DND-41 (cell line): ENCODE measurements at regions not wholly inside any gene's neighbourhood (a gene's known extent, or its start where the extent isn't known, plus 50 kb on each side); places are given as distances from the start of the nearest gene placed in this dataset.

Source experiments
- ATAC-seq: fragments of 200-7000 bp; cut with Tn5 transposase; 3 replicates; pipeline ENCODE4 v1.9.1; 2021; ENCODE audit warnings: low read depth; ENCODE audit not compliant: insufficient read depth
- DNase-seq: peaks from one replicate; pipeline ENCODE4 v3.0.0-alpha.2; 2020
- H2AFZ ChIP-seq: 2 replicates; pipeline ENCODE4 v1.6.0; 2012; ENCODE audit warnings: low read depth, low read length
- H3K27ac ChIP-seq: 2 replicates; pipeline ENCODE4 v1.5.1; 2012; ENCODE audit warnings: low read length, inconsistent platforms
- H3K27me3 ChIP-seq: fragments of 200-600 bp; sonication (generic); 2 replicates; pipeline ENCODE4 v1.6.0; 2012; ENCODE audit warnings: low read length, mild to moderate bottlenecking, inconsistent platforms; ENCODE audit not compliant: insufficient read depth, poor library complexity
- H3K36me3 ChIP-seq: 2 replicates; pipeline ENCODE4 v1.5.1; 2012; ENCODE audit warnings: low read length, inconsistent platforms; ENCODE audit not compliant: insufficient read depth
- H3K4me1 ChIP-seq: 2 replicates; pipeline ENCODE4 v1.5.1; 2012; ENCODE audit warnings: mild to moderate bottlenecking, low read length; ENCODE audit not compliant: insufficient read depth
- H3K4me2 ChIP-seq: 2 replicates; pipeline ENCODE4 v1.6.0; 2012; ENCODE audit warnings: mild to moderate bottlenecking, moderate library complexity, low read length, inconsistent platforms; ENCODE audit not compliant: insufficient read depth
- H3K4me3 ChIP-seq, 2 experiments: fragments of 200-600 bp in 1 of 2; shearing (Covaris generic) in 1 of 2; 2 replicates each; pipeline ENCODE4 v1.5.1; 2012 to 2016; ENCODE audit warnings: inconsistent platforms in 2 of 2, low read length in 2 of 2, mild to moderate bottlenecking in 2 of 2, low read depth in 1 of 2, moderate library complexity in 1 of 2
- H3K79me2 ChIP-seq: 2 replicates; pipeline ENCODE4 v1.6.0; 2012; ENCODE audit warnings: low read length, inconsistent platforms; ENCODE audit not compliant: insufficient read depth
- H3K9ac ChIP-seq: 2 replicates; pipeline ENCODE4 v1.6.0; 2012; ENCODE audit warnings: low read depth, mild to moderate bottlenecking, inconsistent platforms, low read length, moderate library complexity
- H3K9me3 ChIP-seq: 2 replicates; pipeline ENCODE4 v1.5.1; 2012; ENCODE audit warnings: low read length, moderate library complexity, mild to moderate bottlenecking, inconsistent platforms; ENCODE audit not compliant: insufficient read depth, severe bottlenecking
- H4K20me1 ChIP-seq: 2 replicates; pipeline ENCODE4 v1.6.0; 2012; ENCODE audit warnings: low read length; ENCODE audit not compliant: insufficient read depth
- CTCF ChIP-seq: IDR thresholded peaks from 2 replicates; pipeline ENCODE4 v1.5.1; 2012; ENCODE audit warnings: borderline replicate concordance, low read length, moderate library complexity, mild to moderate bottlenecking; ENCODE audit not compliant: poor library complexity, severe bottlenecking; ENCODE audit errors: extremely low read depth
- EZH2 ChIP-seq: IDR thresholded peaks from 3 replicates; pipeline ENCODE4 v1.6.1; 2012; ENCODE audit warnings: borderline replicate concordance, low read depth, mild to moderate bottlenecking, moderate library complexity, low read length, inconsistent platforms; ENCODE audit not compliant: severe bottlenecking

DNA sequence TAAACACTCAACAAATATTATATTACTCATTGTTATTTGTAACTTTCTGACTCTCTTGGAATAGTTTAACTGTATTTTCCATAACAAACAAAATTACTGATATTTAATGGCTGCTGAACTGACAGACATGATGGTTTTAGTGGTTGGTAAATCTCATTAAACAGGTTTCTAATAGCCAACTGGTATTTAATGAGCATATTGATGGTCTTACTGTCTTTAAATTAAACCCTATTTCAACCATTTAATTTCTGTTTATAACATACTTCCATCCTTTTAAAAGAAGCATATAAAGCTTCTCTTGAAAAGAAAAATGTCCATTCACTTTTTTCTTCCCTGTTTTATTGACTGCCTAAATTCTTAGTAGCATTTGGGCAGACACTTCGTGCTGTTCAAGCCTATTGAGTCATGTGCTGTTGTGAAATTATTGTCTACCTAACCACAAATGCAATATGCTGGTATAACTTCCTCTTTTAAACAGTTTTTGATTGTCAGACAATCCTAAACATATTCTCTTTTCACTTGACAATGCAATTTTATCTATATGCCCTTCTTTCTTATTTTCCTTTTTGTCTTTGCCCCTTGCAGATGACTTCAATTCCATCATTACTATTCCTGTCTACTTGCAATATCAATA lies 163.9 kb upstream of the SLC7A11 start:
- ATAC-seq (no peak; the same call in 2 of the 3 replicates), DNase-seq (no peak)
- Histone ChIP-seq H3K4me3 (no peak overlapping the region), H3K36me3 (no peaks in the 10 kb centered on the region), H2AFZ (no peak overlapping the region), H3K9me3 (no peaks in the 10 kb centered on the region), H3K27me3 (no peaks in the 10 kb centered on the region), H3K4me2 (no peak overlapping the region), H3K4me1 (no peaks in the 10 kb centered on the region), H3K9ac (no peak overlapping the region), H3K27ac (no peak overlapping the region), H4K20me1 (no peaks in the 10 kb centered on the region), H3K79me2 (no peaks in the 10 kb centered on the region)
- no peak for TF ChIP-seq EZH2
- TF ChIP-seq CTCF: no peak

DNA sequence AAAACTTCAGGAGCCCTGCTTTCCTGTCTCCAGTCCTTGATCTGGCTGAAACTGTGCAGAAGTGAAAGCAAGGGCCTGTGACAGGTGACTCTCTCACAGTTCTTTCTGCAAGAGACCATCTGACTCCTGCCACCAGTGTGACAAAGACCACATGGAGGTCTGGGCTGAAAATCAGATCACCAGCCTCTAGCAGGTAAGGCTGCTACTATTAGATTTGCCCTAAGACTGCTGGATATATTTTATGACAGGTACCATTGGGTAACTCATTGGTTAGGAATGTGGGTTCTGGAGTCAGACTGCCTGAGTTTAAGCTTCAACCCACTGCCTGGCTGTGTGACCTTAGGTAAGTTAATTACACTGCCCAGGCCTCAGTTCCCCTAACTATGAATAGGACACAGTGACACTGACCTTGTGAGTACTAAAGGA lies 163.3 kb upstream of the SLC7A11 start:
- H4K20me1 ChIP-seq: no peaks in the 10 kb centered on the region
- DNase-seq (no peak), ATAC-seq (peak; percentile 54)
- H3K4me1 ChIP-seq: no peaks in the 10 kb centered on the region
- no peaks in the 10 kb centered on the region for H3K36me3 ChIP-seq
- H3K9me3 ChIP-seq: no peaks in the 10 kb centered on the region
- H3K79me2 ChIP-seq: no peaks in the 10 kb centered on the region
- no peak overlapping the region for H3K27ac ChIP-seq
- H2AFZ ChIP-seq: no peak overlapping the region
- no peak for TF ChIP-seq EZH2
- TF ChIP-seq CTCF: no peak
- no peak overlapping the region for H3K4me2 ChIP-seq
- H3K9ac ChIP-seq: no peak overlapping the region
- no peak overlapping the region for H3K4me3 ChIP-seq
- no peaks in the 10 kb centered on the region for H3K27me3 ChIP-seq

- Histone ChIP-seq H3K9me3 (no peaks in the 10 kb centered on the region), H3K9ac (no peak overlapping the region), H3K27ac (no peak overlapping the region), H3K27me3 (no peaks in the 10 kb centered on the region), H3K4me3 (no peak overlapping the region), H3K4me1 (no peaks in the 10 kb centered on the region), H3K36me3 (no peaks in the 10 kb centered on the region), H2AFZ (no peak overlapping the region), H3K79me2 (no peaks in the 10 kb centered on the region), H3K4me2 (no peak overlapping the region), H4K20me1 (no peaks in the 10 kb centered on the region)
- TF ChIP-seq EZH2 (no peak), CTCF (no peak)
- ATAC-seq: no peak
- DNase-seq: no peak
Measured at GRCh38 chr4:138404801-138405200, 162.7 kb upstream of the SLC7A11 start.

DNA sequence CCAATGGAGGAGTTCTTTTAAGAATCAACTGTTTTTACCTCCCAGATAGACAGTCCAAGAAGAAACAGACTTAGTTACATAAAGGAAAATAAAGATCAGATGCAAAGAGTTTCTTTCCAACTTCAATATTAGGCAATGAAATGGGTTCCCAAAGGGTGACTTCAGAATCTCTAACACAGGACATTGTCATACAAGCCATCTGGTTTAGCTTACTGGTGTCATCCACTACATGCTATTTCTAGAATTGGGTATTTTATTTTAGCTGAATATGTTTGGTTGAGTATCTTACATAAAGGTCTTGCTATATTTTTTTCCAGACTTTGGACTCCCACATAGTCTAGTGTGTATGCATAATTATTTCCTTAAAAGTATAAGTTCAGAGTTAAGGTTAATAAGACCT lies 162.1 kb upstream of the SLC7A11 start:
- no peaks in the 10 kb centered on the region for H3K9me3 ChIP-seq
- no peaks in the 10 kb centered on the region for H3K27me3 ChIP-seq
- no peak overlapping the region for H3K27ac ChIP-seq
- H3K79me2 ChIP-seq: no peaks in the 10 kb centered on the region
- DNase-seq (no peak), ATAC-seq (no peak)
- no peak overlapping the region for H3K4me3 ChIP-seq
- no peak for TF ChIP-seq EZH2
- TF ChIP-seq CTCF: no peak
- H3K9ac ChIP-seq: no peak overlapping the region
- no peaks in the 10 kb centered on the region for H3K4me1 ChIP-seq
- no peak overlapping the region for H2AFZ ChIP-seq
- H3K4me2 ChIP-seq: no peak overlapping the region
- no peaks in the 10 kb centered on the region for H4K20me1 ChIP-seq
- H3K36me3 ChIP-seq: no peaks in the 10 kb centered on the region
